Hepatocyte (in vitro differentiated cells): ENCODE measurements at regions not wholly inside any gene's neighbourhood (a gene's known extent, or its start where the extent isn't known, plus 50 kb on each side); places are given as distances from the start of the nearest gene placed in this dataset.
A peak's percentile ranks its signal among the peaks of the same experiment; 100 is the strongest.

Source experiments
- DNase-seq: peaks from one replicate; pipeline ENCODE4 v3.0.0-alpha.2; 2016; ENCODE audit warnings: low spot score
- H2AFZ ChIP-seq: fragments of 200-600 bp; sonication (generic); 2 replicates; pipeline ENCODE4 v1.6.0; 2016; ENCODE audit warnings: antibody characterized with exemption, mild to moderate bottlenecking
- H3K27ac ChIP-seq: fragments of 200-600 bp; sonication (generic); 2 replicates; pipeline ENCODE4 v1.5.1; 2016; ENCODE audit warnings: mild to moderate bottlenecking
- H3K27me3 ChIP-seq: fragments of 200-600 bp; sonication (generic); 2 replicates; pipeline ENCODE4 v1.6.1; 2016
- H3K36me3 ChIP-seq: fragments of 200-600 bp; sonication (generic); replicated peaks from 2 replicates; pipeline ENCODE4 v1.5.1; 2016; ENCODE audit warnings: low read depth; ENCODE audit not compliant: insufficient read depth
- H3K4me1 ChIP-seq: fragments of 200-600 bp; sonication (generic); 2 replicates; pipeline ENCODE4 v1.5.1; 2016; ENCODE audit warnings: mild to moderate bottlenecking, moderate library complexity; ENCODE audit not compliant: insufficient read depth
- H3K4me2 ChIP-seq: fragments of 200-600 bp; sonication (generic); 2 replicates; pipeline ENCODE4 v1.6.0; 2016
- H3K4me3 ChIP-seq: fragments of 200-600 bp; sonication (generic); 2 replicates; pipeline ENCODE4 v1.5.1; 2016; ENCODE audit warnings: mild to moderate bottlenecking
- H3K79me2 ChIP-seq: fragments of 200-600 bp; sonication (generic); 2 replicates; pipeline ENCODE4 v1.6.0; 2017; ENCODE audit warnings: mild to moderate bottlenecking
- H3K9me2 ChIP-seq: fragments of 200-600 bp; sonication (generic); replicated peaks from 2 replicates; pipeline ENCODE4 v1.6.0; 2017; ENCODE audit warnings: mild to moderate bottlenecking; ENCODE audit not compliant: insufficient read depth
- H3K9me3 ChIP-seq: fragments of 200-600 bp; sonication (generic); 2 replicates; pipeline ENCODE4 v1.5.1; 2016; ENCODE audit warnings: low read depth, mild to moderate bottlenecking
- H4K20me1 ChIP-seq: fragments of 200-600 bp; sonication (generic); 2 replicates; pipeline ENCODE4 v1.6.0; 2016; ENCODE audit warnings: mild to moderate bottlenecking; ENCODE audit not compliant: insufficient read depth, poor library complexity, severe bottlenecking
- CTCF ChIP-seq: fragments of 200-600 bp; sonication (generic); IDR thresholded peaks from 2 replicates; pipeline ENCODE4 v1.5.1; 2016; ENCODE audit warnings: antibody characterized with exemption, mild to moderate bottlenecking; ENCODE audit not compliant: poor library complexity
- EZH2 ChIP-seq: fragments of 200-600 bp; sonication (generic); IDR thresholded peaks from 2 replicates; pipeline ENCODE4 v1.6.1; 2016; ENCODE audit warnings: antibody characterized with exemption, mild to moderate bottlenecking, borderline replicate concordance
- EZH2phosphoT487 ChIP-seq: fragments of 200-600 bp; sonication (generic); IDR thresholded peaks from one replicate; pipeline ENCODE4 v1.6.1; 2018; ENCODE audit warnings: antibody characterized with exemption, mild to moderate bottlenecking, low read depth, moderate library complexity; ENCODE audit not compliant: unreplicated experiment, severe bottlenecking
- WGBS: methylation state at CpG from one replicate; pipeline ENCODE4 v1.1.6; 2016; ENCODE audit warnings: low lambda C conversion rate; ENCODE audit errors: missing lambda C conversion rate; 5-methylcytosine and 5-hydroxymethylcytosine counted together

GRCh38 chr15:29203718-29204368, 65.8 kb downstream of the NSMCE3 start:
- Histone ChIP-seq H2AFZ (no peak overlapping the region), H3K4me2 (no peak overlapping the region), H3K36me3 (no peaks in the 10 kb centered on the region), H3K9me2 (no peaks in the 10 kb centered on the region), H4K20me1 (no peaks in the 10 kb centered on the region), H3K4me1 (no peaks in the 10 kb centered on the region), H3K27ac (no peak overlapping the region), H3K79me2 (no peaks in the 10 kb centered on the region), H3K27me3 (no peaks in the 10 kb centered on the region), H3K4me3 (no peak overlapping the region), H3K9me3 (no peaks in the 10 kb centered on the region)
- TF ChIP-seq EZH2phosphoT487: no peak
- no peak for TF ChIP-seq CTCF
- no peak for TF ChIP-seq EZH2
- no peak for DNase-seq
- WGBS: 78% methylated on average over 8 of the region's 8 CpGs

- Histone ChIP-seq H3K9me3 (no peaks in the 10 kb centered on the region), H3K4me3 (no peak overlapping the region), H3K36me3 (no peaks in the 10 kb centered on the region), H3K27ac (no peak overlapping the region), H3K79me2 (no peaks in the 10 kb centered on the region), H2AFZ (no peak overlapping the region), H4K20me1 (no peaks in the 10 kb centered on the region), H3K27me3 (no peaks in the 10 kb centered on the region), H3K4me2 (peak overlapping the region; percentile 28), H3K4me1 (no peaks in the 10 kb centered on the region), H3K9me2 (no peaks in the 10 kb centered on the region)
- TF ChIP-seq EZH2phosphoT487: no peak
- no peak for TF ChIP-seq CTCF
- TF ChIP-seq EZH2: no peak
- 58% methylated on average over 3 of the region's 3 CpGs for WGBS
- no peak for DNase-seq
Measured at GRCh38 chr15:29196722-29197121, 72.9 kb downstream of the NSMCE3 start.

GRCh38 chr15:29196290-29196689, 73.3 kb downstream of the NSMCE3 start:
- H3K27me3 ChIP-seq: no peaks in the 10 kb centered on the region
- H3K4me1 ChIP-seq: no peaks in the 10 kb centered on the region
- TF ChIP-seq EZH2phosphoT487: no peak
- no peak for TF ChIP-seq EZH2
- no peak for TF ChIP-seq CTCF
- no peaks in the 10 kb centered on the region for H4K20me1 ChIP-seq
- H3K9me2 ChIP-seq: no peaks in the 10 kb centered on the region
- DNase-seq: no peak
- 25% methylated on average over 14 of the region's 14 CpGs for WGBS
- H2AFZ ChIP-seq: no peak overlapping the region
- H3K4me2 ChIP-seq: peak overlapping the region; percentile 28
- no peaks in the 10 kb centered on the region for H3K9me3 ChIP-seq
- H3K36me3 ChIP-seq: no peaks in the 10 kb centered on the region
- H3K79me2 ChIP-seq: no peaks in the 10 kb centered on the region
- no peak overlapping the region for H3K4me3 ChIP-seq
- no peak overlapping the region for H3K27ac ChIP-seq

GRCh38 chr15:29194866-29195265, 74.8 kb downstream of the NSMCE3 start:
- 91% methylated on average over 10 of the region's 10 CpGs for whole genome bisulfite sequencing
- Histone ChIP-seq H3K36me3 (no peaks in the 10 kb centered on the region), H3K4me2 (no peak overlapping the region), H3K79me2 (no peaks in the 10 kb centered on the region), H3K4me3 (no peak overlapping the region), H3K4me1 (no peaks in the 10 kb centered on the region), H3K27me3 (no peaks in the 10 kb centered on the region), H3K9me3 (no peaks in the 10 kb centered on the region), H4K20me1 (no peaks in the 10 kb centered on the region), H3K27ac (no peak overlapping the region), H3K9me2 (no peaks in the 10 kb centered on the region), H2AFZ (no peak overlapping the region)
- TF ChIP-seq CTCF: no peak
- no peak for TF ChIP-seq EZH2phosphoT487
- no peak for TF ChIP-seq EZH2
- no peak for DNase-seq
